K562 (cell line): ENCODE measurements at regions not wholly inside any gene's neighbourhood (a gene's known extent, or its start where the extent isn't known, plus 50 kb on each side); places are given as distances from the start of the nearest gene placed in this dataset.

ENCODE experiments used
- PCBP2 ChIP-seq: fragments of 200-400 bp; formaldehyde crosslinking; IDR thresholded peaks from 2 replicates; pipeline ENCODE4 v1.6.1; 2018; ENCODE audit warnings: low read length, low read depth, mild to moderate bottlenecking, moderate library complexity; ENCODE audit not compliant: poor library complexity, severe bottlenecking
- SNRNP70 ChIP-seq: fragments of 200-400 bp; formaldehyde crosslinking; optimal IDR thresholded peaks from 2 replicates; pipeline ENCODE3; 2017; ENCODE audit warnings: low read depth, low read length
- TARDBP ChIP-seq: fragments of 450-650 bp; IDR thresholded peaks from 2 replicates; pipeline ENCODE4 v1.6.1; 2016
- ZSCAN29 ChIP-seq: fragments of 450-650 bp; IDR thresholded peaks from 2 replicates; pipeline ENCODE4 v1.6.1; 2017
- TF ChIP-seq, protein P1 (sequence below), 3 experiments: IDR thresholded peaks in 2 of 3; conservative IDR thresholded peaks in 1 of 3; 2 replicates each; pipeline ENCODE4 v1.5.1; 2011 to 2012; ENCODE audit warnings: low read length in 3 of 3, mild to moderate bottlenecking in 3 of 3, control low read depth in 2 of 3, improper control_type of control experiment in 1 of 3, inconsistent platforms in 1 of 3, low read depth in 1 of 3, mixed read lengths in 1 of 3, moderate library complexity in 1 of 3; ENCODE audit not compliant: insufficient read depth in 2 of 3

DNA sequence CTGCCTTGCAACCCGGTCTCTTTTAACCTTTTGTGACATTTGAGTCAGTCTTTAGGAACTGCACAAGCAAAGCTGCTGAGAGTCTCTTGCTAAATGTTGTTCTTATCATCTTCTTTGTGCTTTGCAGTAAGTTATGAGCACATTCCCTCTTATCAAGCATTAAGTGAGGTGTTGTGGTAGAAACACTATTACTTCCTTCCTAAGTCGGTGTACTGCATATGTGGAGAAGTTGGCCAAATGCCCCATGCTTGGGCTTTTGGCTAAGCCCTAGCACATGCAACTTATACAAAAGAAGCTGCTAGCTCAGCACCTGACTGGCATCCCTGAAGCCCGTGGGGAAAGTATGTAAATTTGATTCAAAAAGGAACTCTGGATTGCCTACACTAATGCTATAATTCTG, 136.5 kb upstream of the RBMS3 start:
- TF ChIP-seq TARDBP = no peak
- TF ChIP-seq PCBP2 = no peak
- TF ChIP-seq SNRNP70 = no peak
- TF ChIP-seq, protein P1, sequence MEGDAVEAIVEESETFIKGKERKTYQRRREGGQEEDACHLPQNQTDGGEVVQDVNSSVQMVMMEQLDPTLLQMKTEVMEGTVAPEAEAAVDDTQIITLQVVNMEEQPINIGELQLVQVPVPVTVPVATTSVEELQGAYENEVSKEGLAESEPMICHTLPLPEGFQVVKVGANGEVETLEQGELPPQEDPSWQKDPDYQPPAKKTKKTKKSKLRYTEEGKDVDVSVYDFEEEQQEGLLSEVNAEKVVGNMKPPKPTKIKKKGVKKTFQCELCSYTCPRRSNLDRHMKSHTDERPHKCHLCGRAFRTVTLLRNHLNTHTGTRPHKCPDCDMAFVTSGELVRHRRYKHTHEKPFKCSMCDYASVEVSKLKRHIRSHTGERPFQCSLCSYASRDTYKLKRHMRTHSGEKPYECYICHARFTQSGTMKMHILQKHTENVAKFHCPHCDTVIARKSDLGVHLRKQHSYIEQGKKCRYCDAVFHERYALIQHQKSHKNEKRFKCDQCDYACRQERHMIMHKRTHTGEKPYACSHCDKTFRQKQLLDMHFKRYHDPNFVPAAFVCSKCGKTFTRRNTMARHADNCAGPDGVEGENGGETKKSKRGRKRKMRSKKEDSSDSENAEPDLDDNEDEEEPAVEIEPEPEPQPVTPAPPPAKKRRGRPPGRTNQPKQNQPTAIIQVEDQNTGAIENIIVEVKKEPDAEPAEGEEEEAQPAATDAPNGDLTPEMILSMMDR (IDR thresholded peaks at IDR 0.05 in 2 of 3, conservative IDR thresholded peaks at IDR 0.05 in 1 of 3; ENCODE audit: insufficient read depth in 2 of 3, low read depth in 1 of 3, low read length in 3 of 3) = no peak
- TF ChIP-seq ZSCAN29 = no peak
